AG09319 (cell line): ENCODE measurements at regions not wholly inside any gene's neighbourhood (a gene's known extent, or its start where the extent isn't known, plus 50 kb on each side); places are given as distances from the start of the nearest gene placed in this dataset.

Experiments used
- DNase-seq: peaks from one replicate; pipeline ENCODE4 v3.0.0-alpha.2; 2010; ENCODE audit warnings: low read depth; ENCODE audit errors: extremely low read depth
- TF ChIP-seq, protein P1 (sequence below): IDR thresholded peaks from 2 replicates; pipeline ENCODE4 v1.5.1; 2011; ENCODE audit warnings: low read depth, mild to moderate bottlenecking, inconsistent platforms, low read length, moderate library complexity

GRCh38 chr4:157992038-157992705, 180.7 kb downstream of the GASK1B start:
- peak; percentile 52 for DNase-seq

DNA sequence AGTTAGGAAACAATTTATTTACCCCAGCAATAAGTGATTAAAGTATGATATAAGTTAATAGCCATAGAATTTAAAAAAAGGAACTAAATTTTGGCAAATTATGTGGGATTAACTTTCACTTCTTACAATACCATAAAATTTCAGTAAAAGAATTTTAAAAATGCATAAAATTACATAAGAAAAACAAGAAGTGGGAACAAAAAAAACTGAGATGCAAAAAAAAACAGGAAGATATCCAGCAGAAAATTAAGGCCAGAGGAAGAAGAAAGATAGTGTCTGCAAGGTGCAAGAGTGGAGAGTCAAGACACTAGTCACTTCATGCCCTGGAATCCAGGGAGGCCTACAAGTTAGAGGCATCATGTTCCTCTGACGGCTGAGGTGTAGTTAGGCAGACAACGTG, 184.2 kb downstream of the GASK1B start:
- TF ChIP-seq, protein P1, sequence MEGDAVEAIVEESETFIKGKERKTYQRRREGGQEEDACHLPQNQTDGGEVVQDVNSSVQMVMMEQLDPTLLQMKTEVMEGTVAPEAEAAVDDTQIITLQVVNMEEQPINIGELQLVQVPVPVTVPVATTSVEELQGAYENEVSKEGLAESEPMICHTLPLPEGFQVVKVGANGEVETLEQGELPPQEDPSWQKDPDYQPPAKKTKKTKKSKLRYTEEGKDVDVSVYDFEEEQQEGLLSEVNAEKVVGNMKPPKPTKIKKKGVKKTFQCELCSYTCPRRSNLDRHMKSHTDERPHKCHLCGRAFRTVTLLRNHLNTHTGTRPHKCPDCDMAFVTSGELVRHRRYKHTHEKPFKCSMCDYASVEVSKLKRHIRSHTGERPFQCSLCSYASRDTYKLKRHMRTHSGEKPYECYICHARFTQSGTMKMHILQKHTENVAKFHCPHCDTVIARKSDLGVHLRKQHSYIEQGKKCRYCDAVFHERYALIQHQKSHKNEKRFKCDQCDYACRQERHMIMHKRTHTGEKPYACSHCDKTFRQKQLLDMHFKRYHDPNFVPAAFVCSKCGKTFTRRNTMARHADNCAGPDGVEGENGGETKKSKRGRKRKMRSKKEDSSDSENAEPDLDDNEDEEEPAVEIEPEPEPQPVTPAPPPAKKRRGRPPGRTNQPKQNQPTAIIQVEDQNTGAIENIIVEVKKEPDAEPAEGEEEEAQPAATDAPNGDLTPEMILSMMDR, result no peak
- no peak for DNase-seq

More at GRCh38 chr4:157992038-157992705, 180.7 kb downstream of the GASK1B start:
- TF ChIP-seq, protein P1, result peak; percentile 53

DNA sequence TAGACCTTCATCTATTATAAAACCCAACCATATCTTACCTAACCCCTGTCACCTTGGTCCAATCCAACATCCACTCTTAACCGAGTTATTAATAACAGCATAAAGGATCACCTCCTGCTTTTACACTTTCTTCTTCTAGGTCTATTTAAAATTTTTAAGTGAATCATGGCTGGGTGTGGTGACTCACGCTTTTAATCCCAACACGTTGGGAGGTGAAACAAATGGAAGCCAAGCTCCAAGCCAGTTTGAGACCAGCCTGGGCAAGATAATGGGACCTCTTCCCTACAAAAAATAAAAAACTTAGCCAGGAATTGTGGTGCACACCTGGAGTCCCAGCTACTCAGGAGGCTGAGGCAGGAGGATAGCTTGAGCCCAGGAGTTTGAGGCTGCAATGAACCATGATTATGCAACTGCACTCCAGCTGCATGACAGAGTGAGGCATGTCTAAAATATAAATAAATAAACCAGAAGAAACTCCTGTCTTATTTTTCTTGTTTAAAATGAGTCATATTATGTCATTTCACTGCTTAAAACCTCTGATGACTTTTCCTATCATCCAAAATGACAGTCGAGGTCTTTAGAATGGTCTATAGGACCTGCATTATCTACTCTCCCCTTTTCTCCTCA, 188.4 kb downstream of the GASK1B start:
- no peak for DNase-seq
- TF ChIP-seq, protein P1, result no peak

GRCh38 chr4:157983300-157983699, 189.5 kb downstream of the GASK1B start:
- DNase-seq, result no peak
- TF ChIP-seq, protein P1, result no peak

GRCh38 chr4:157980158-157980557, 192.7 kb downstream of the GASK1B start:
- no peak for DNase-seq
- TF ChIP-seq, protein P1, result no peak

DNA sequence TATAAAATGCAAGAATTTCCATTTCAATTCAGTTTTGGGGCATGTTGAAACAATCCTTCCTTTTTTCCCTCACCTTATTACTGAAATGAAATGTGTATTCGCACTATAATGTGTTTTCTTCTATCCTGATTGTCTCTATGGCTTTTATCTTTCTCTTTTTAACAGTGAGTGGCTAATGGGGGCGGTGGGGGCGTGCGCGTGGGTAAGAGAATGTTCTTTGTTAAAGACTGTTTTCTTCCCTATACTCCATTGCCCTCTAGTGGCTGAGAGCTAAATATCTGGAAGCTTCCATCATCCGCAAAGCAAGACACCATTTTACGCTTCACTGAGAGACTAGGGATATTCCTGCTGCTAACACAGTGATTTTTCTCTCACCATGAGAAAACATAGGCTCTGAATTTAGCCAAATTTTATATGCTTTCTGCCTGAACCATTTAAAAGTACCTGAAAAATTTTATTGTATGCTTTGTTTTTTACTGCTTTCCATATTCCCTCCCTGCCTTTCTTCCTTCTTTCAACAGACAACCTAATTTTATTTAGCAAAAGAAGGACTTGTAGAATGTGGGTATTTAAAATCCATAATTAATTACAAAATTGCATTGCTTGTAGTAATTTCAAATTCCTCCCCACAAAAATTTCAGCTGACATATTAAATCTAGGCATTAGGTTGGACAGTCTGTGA, 194.0 kb downstream of the GASK1B start:
- TF ChIP-seq, protein P1, result peak; percentile 85
- DNase-seq, result no peak

GRCh38 chr4:157977086-157977485, 195.7 kb downstream of the GASK1B start:
- no peak for DNase-seq
- TF ChIP-seq, protein P1, result no peak
